Dermis blood vessel endothelial cell (primary cell): ENCODE measurements at regions not wholly inside any gene's neighbourhood (a gene's known extent, or its start where the extent isn't known, plus 50 kb on each side); places are given as distances from the start of the nearest gene placed in this dataset.

Source experiments
- DNase-seq: peaks from one replicate; pipeline ENCODE4 v3.0.0; 2010

- DNase-seq, result no peak
Observed at GRCh38 chr1:29438991-29439390, 202.7 kb downstream of the PTPRU start.

DNA sequence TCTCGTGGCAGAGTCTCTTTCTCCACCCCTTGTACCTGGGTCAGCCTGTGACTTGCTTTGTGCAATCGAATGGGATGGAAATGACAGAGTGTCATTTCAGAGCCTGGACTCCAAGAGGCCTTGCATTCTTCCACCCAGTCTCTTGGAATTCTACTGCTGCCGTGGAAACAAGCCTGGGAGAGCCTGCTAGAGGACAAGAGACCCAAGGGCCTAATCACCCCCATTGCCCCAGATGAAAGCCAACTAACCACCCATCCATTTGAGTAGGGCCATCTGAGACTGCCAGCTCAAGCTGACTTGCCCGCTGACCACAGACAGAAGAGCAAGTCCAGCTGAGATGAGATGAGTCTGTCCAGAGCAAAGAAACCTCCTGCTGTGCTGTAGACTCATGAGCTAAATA is 201.6 kb downstream of the PTPRU start:
- DNase-seq, result no peak

GRCh38 chr1:29436181-29436785 is 200.0 kb downstream of the PTPRU start:
- no peak for DNase-seq

GRCh38 chr1:29433830-29434229 is 197.5 kb downstream of the PTPRU start:
- DNase-seq, result no peak

DNA sequence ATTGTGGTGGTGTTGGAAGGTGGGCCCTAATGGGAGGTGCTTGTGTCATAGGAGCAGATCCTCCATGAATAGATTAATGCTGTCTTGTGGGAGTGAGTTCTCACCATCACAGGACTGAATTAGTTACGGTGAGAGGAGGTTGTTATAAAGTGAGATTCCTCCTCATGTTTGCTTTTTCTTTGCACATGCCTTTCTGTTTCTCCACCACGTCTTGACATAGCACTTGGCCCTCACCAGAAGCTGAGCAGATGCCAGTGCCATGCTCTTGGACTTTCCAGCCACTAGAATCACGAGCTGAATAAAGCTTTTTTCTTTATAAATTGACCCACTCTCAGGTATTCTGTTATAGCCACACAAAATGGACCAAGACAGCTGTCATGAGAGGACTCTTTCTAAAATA is 194.8 kb downstream of the PTPRU start:
- no peak for DNase-seq

DNA sequence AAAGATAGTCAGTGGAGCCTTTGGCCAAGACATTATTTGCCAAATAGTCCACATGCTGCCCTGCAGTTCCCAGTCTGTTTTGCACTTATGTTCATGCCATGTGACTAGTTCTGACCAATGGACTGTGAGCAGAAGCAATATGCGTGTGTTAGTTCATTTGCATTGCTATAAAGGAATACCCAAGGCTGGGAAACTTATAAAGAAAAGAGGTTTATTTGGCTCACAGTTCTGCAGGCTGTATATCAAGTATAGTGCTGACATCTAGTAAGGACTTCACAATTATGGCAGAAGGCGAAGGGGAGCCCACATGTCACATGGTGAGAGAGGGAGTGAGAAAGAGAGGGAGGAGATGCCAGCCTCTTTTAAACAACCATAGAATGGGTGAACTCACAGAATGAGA is 193.3 kb downstream of the PTPRU start:
- DNase-seq, result no peak

- DNase-seq, result no peak
Observed at GRCh38 chr1:29428997-29429396, 192.7 kb downstream of the PTPRU start.

GRCh38 chr1:29428280-29428615 is 191.9 kb downstream of the PTPRU start:
- DNase-seq, result no peak

DNA sequence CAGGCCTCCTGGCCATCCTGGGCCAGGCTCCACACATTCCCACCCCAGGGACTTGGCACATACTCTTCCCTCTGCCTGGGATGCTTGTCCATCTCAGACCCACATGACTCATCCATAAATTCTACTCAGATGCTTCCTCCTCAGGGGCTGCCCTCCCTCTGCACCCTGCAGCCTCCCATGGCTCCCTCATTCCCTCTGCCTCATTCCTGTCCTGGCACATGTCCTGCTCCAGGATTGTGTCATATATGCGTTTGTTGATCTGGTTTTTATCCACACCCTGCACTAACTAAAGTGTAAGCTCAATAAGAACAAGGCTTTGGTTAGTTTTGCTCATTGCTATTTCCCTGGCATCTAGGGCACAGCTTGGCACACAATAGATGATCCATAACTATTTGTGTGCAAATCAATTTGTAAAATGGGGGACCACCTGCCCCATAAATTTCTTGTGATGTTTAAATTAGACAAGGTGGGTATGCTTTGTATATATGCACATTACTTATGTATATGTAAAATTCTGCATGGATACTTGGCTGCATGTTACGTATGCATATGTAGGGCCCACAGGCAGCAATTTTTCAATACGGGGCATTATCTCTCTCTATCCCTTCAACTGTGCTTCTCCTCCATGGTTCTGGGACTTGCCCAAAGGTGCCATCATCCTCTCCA is 191.4 kb downstream of the PTPRU start:
- DNase-seq, result no peak

- no peak for DNase-seq
Observed at GRCh38 chr1:29426701-29427279, 190.5 kb downstream of the PTPRU start.

- no peak for DNase-seq
Observed at GRCh38 chr1:29425631-29426030, 189.3 kb downstream of the PTPRU start.

- DNase-seq, result no peak
Observed at GRCh38 chr1:29424266-29424665, 187.9 kb downstream of the PTPRU start.

DNA sequence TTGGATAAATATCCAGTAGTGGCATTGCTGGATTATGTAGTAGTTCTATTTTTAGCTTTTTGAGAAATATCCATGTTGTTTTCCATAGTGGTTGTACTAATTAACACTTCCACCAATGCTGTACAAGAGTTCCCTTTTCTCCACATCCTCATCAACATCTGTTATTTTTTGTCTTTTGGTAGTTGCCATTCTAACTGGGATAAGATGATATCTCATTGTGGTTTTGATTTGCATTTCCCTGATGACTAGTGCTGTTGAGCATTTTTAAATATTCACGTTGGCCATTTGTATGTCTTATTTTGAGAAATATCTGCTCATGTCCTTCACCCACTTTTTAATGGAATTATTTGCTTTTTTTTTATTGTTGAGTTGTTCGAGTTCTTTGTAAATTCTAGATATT is 183.9 kb downstream of the PTPRU start:
- DNase-seq, result no peak

GRCh38 chr1:29417971-29418370 is 181.6 kb downstream of the PTPRU start:
- DNase-seq, result no peak

DNA sequence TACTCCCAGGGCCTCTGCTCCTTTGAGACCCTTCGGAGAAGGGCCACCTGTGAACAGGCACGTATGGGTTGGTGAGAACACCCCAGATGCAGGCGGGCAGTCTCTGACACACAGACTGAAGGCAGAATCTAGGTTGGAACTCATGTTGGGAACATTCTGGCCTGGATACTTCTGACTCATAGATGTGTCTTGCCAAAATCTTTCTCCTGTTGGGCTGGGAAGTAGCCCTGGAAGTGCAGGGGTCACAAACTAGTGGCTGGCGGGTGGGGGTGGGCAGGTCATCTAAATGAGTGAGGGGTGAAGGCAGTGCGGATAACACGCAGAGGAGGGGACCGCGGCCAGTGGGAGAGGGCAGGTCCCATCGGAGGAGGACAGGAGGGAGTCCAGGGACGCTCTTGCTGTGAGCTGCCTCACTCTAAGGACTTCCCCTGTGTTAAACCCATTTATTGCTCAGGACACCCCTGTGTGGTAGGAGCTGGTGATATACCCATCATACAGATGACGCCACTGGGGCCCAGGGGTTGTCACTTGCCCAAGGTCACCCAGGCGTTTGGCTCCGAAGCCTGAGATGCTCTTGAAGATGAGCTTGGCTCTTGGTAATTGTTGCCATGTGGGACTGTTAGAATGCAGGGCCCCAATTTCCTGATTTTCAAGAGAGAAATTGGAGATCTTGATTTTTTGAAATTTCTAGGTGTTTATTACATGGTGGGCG is 181.0 kb downstream of the PTPRU start:
- DNase-seq, result no peak

DNA sequence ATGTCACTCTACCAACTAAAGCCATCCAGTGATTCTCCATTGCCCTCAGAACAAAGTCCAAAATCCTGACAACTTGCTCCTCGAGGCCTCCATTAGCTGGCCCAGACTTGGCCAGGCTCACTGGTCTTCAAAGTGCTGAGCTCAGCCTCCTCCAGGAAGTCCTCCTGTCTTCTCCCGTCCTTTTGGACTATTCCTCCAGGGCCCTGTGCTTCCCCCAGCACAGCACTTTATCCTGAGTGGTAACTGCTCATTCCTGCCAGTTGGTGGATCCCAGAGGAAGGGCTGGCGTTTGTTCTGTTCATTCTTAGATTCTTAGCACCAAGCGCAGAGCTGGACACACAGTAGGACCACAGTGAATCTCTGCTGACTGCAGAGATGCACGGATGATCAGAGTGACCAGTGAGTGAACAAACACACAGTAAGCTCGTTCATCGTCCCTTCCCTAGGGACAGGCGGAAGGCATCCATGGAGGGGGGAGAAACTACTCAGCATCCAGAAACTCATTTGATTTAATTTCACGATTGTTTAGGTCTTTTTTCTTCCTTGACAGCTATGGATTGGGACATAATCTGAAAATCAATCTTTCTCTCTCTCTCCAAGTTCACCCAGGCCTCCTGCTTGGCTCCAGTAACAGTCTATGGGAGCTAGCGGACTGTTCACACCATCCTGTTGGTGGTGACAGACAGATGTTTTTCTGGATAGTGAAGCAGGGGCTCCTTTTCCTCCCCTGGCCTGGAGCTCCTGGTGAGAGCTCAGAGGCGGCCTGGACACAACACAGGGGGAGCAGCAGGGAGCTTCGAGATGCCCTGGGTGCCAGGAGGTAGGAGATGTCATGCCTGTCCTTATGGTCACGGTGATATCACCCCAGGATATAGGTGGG is 180.2 kb downstream of the PTPRU start:
- DNase-seq, result no peak

GRCh38 chr1:29415861-29416260 is 179.5 kb downstream of the PTPRU start:
- no peak for DNase-seq

GRCh38 chr1:29415156-29415830 is 179.0 kb downstream of the PTPRU start:
- DNase-seq, result no peak

- no peak for DNase-seq
Observed at GRCh38 chr1:29414086-29414485, 177.8 kb downstream of the PTPRU start.

DNA sequence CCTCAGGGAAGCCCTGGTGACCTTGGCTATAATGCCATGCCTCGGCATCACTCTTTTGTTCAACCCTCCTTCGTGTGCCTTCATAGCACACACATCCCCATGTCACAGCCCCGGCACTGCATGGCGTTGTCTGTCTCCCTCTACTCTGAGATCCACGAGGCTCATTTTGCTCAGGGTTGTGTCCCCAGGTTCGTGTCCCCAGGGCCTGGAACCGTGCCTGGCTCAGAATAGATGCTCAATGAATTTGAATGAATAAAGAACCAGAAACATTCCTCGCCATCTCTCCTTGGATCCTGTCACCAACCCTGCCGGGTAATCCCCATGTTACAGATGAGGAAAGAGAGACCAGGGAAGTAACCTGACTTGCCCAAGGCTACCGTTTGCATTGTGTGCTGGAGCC is 177.3 kb downstream of the PTPRU start:
- no peak for DNase-seq

DNA sequence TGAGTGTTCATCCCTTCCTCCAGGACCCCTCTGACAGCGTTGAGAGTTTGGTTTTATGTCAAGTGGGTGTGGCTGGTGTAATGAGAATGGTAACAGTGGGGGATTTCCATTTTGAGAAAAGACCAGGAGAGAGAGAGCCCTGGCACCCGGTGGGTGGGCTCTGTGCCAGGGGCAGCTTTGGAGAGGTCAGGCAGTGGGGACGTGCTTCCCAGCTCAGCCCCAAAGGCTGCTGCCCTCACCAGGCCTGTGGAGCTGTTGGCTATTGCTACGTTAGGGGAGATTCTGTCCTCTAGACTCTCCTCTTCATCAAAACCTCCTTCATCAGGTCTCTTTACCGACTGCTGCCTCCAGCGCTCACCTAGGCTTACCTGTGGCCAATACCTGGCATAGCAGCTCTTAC is 176.3 kb downstream of the PTPRU start:
- no peak for DNase-seq

DNA sequence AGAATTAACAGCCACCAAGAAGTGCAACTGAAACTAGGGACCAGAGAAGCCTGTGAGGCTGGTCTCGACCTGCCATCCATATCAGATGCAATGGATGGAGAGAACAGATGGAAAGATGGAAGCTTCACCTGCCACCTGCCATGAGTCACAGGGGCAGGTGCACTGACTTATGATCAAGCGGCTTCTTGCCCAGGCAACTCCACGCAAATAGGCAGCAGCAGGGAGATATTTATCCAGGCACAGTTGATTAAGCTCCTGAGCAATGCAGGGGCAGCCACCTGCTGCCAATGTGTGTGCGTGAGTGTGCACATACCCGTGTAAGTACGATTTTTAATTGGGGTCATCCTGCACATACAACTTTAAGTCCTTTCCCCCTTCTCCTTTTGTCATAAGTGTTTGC is 174.2 kb downstream of the PTPRU start:
- DNase-seq, result no peak
